ENCODE measurements at regions not wholly inside any gene's neighbourhood (a gene's known extent, or its start where the extent isn't known, plus 50 kb on each side); places are given as distances from the start of the nearest gene placed in this dataset.

GRCh38 chr1:55951291-55951690 is 628.1 kb downstream of the PLPP3 start:
- DNase-seq (ENCODE audit: low read depth) = no peak
- no peak for TF ChIP-seq CTCF (IDR thresholded peaks at IDR 0.05; ENCODE audit: low read depth, low read length, missing control alignments)
- no peak overlapping the region for H3K4me3 ChIP-seq (ENCODE audit: low read depth, low read length)

- H3K4me3 ChIP-seq (ENCODE audit: low read depth, low read length) = no peak overlapping the region
- TF ChIP-seq CTCF (IDR thresholded peaks at IDR 0.05; ENCODE audit: low read depth, low read length, missing control alignments) = no peak
- DNase-seq (ENCODE audit: low read depth) = no peak
Observed at GRCh38 chr1:55947446-55947845, 631.9 kb downstream of the PLPP3 start.

- DNase-seq (ENCODE audit: low read depth) = no peak
- TF ChIP-seq CTCF (IDR thresholded peaks at IDR 0.05; ENCODE audit: low read depth, low read length, missing control alignments) = no peak
- H3K4me3 ChIP-seq (ENCODE audit: low read depth, low read length) = no peak overlapping the region
Observed at GRCh38 chr1:55943721-55944435, 635.5 kb downstream of the PLPP3 start.

- no peak for TF ChIP-seq CTCF (IDR thresholded peaks at IDR 0.05; ENCODE audit: low read depth, low read length, missing control alignments)
- DNase-seq (ENCODE audit: low read depth) = no peak
- no peak overlapping the region for H3K4me3 ChIP-seq (ENCODE audit: low read depth, low read length)
Observed at GRCh38 chr1:55943012-55943411, 636.4 kb downstream of the PLPP3 start.

GRCh38 chr1:55939866-55940265 is 639.5 kb downstream of the PLPP3 start:
- H3K4me3 ChIP-seq (ENCODE audit: low read depth, low read length) = no peak overlapping the region
- TF ChIP-seq CTCF (IDR thresholded peaks at IDR 0.05; ENCODE audit: low read depth, low read length, missing control alignments) = no peak
- DNase-seq (ENCODE audit: low read depth) = no peak

GRCh38 chr1:55938861-55939260 is 640.5 kb downstream of the PLPP3 start:
- no peak overlapping the region for H3K4me3 ChIP-seq (ENCODE audit: low read depth, low read length)
- DNase-seq (ENCODE audit: low read depth) = no peak
- TF ChIP-seq CTCF (IDR thresholded peaks at IDR 0.05; ENCODE audit: low read depth, low read length, missing control alignments) = no peak

GRCh38 chr1:55938376-55938850 is 641.0 kb downstream of the PLPP3 start:
- TF ChIP-seq CTCF (IDR thresholded peaks at IDR 0.05; ENCODE audit: low read depth, low read length, missing control alignments) = no peak
- DNase-seq (ENCODE audit: low read depth) = no peak
- H3K4me3 ChIP-seq (ENCODE audit: low read depth, low read length) = no peak overlapping the region

All from GM12864 (cell line).